ENCODE measurements at regions not wholly inside any gene's neighbourhood (a gene's known extent, or its start where the extent isn't known, plus 50 kb on each side); places are given as distances from the start of the nearest gene placed in this dataset.

DNA sequence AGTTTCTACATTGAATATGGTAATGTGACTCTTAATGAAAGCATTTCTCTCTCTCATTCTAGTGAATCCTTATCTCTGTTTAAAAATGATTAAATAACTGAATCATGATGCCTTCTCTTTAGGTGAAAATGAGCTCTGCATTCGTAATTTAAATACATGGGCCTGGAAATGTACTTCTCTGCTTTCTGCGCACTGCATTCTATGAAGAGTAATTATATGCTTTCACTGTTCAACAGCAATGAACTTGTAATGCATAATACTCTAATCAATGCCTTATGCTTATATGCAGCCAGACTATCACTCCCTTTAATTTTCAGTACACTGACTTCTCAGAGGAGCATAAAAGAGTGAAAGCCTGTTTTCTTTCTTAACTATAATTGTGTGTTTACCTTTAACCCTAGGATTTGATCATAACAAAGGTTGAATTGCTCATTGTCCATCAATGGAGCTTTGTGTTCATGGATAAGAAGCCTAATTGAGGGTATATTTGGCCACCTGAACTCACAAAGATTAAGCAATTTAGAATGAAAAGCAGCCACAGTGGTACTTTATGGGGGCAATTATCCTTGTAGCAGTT lies 330.8 kb upstream of the PDZRN3 start:
- TF ChIP-seq ZFX (IDR thresholded peaks at IDR 0.05), result no peak
- TF ChIP-seq, protein P1, sequence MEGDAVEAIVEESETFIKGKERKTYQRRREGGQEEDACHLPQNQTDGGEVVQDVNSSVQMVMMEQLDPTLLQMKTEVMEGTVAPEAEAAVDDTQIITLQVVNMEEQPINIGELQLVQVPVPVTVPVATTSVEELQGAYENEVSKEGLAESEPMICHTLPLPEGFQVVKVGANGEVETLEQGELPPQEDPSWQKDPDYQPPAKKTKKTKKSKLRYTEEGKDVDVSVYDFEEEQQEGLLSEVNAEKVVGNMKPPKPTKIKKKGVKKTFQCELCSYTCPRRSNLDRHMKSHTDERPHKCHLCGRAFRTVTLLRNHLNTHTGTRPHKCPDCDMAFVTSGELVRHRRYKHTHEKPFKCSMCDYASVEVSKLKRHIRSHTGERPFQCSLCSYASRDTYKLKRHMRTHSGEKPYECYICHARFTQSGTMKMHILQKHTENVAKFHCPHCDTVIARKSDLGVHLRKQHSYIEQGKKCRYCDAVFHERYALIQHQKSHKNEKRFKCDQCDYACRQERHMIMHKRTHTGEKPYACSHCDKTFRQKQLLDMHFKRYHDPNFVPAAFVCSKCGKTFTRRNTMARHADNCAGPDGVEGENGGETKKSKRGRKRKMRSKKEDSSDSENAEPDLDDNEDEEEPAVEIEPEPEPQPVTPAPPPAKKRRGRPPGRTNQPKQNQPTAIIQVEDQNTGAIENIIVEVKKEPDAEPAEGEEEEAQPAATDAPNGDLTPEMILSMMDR (conservative IDR thresholded peaks at IDR 0.05), result no peak

All from C4-2B (cell line).